ENCODE measurements at regions not wholly inside any gene's neighbourhood (a gene's known extent, or its start where the extent isn't known, plus 50 kb on each side); places are given as distances from the start of the nearest gene placed in this dataset.

GRCh38 chr4:4666693-4667621 lies 125.1 kb upstream of the STX18 start:
- no peak for TF ChIP-seq CTCF (IDR thresholded peaks at IDR 0.05; ENCODE audit: low read depth, low read length, poor library complexity, severe bottlenecking)
- TF ChIP-seq EZH2phosphoT487 (IDR thresholded peaks at IDR 0.05; ENCODE audit: borderline replicate concordance, low read length) = no peak
